ENCODE measurements at regions not wholly inside any gene's neighbourhood (a gene's known extent, or its start where the extent isn't known, plus 50 kb on each side); places are given as distances from the start of the nearest gene placed in this dataset.

DNA sequence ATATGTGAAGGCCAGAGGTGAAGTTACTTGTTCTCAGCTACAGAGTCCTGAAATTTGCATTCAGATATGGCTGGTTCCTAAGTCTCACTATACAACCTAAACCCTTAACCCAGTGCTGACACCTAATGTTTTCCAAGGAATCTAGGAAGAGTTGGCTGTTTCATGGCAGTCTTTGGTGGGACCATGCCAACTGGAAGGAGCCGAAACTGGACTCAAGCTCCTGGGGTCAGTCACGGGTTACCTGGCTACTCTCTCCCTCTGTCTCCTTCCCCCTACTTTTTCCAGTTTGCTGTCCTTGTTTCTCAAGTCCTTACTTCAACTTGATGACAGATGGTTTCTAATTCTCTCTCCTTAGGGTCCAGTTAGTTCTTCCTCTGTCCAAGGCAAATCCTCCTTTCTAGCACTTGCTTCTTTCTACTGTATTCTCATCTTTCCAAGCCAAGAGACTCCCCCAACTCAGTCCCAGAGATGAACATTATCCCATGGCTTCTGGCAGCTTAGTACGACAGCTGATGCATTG is 88.6 kb upstream of the COL6A5 start:
- TF ChIP-seq POLR2A (IDR thresholded peaks at IDR 0.05) (no peak), POLR2AphosphoS5 (IDR thresholded peaks at IDR 0.05) (no peak)
- TF ChIP-seq, protein P1, sequence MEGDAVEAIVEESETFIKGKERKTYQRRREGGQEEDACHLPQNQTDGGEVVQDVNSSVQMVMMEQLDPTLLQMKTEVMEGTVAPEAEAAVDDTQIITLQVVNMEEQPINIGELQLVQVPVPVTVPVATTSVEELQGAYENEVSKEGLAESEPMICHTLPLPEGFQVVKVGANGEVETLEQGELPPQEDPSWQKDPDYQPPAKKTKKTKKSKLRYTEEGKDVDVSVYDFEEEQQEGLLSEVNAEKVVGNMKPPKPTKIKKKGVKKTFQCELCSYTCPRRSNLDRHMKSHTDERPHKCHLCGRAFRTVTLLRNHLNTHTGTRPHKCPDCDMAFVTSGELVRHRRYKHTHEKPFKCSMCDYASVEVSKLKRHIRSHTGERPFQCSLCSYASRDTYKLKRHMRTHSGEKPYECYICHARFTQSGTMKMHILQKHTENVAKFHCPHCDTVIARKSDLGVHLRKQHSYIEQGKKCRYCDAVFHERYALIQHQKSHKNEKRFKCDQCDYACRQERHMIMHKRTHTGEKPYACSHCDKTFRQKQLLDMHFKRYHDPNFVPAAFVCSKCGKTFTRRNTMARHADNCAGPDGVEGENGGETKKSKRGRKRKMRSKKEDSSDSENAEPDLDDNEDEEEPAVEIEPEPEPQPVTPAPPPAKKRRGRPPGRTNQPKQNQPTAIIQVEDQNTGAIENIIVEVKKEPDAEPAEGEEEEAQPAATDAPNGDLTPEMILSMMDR (IDR thresholded peaks at IDR 0.05), result no peak

Data from breast epithelium (tissue), 3 donors.